ENCODE measurements at regions not wholly inside any gene's neighbourhood (a gene's known extent, or its start where the extent isn't known, plus 50 kb on each side); places are given as distances from the start of the nearest gene placed in this dataset.

DNA sequence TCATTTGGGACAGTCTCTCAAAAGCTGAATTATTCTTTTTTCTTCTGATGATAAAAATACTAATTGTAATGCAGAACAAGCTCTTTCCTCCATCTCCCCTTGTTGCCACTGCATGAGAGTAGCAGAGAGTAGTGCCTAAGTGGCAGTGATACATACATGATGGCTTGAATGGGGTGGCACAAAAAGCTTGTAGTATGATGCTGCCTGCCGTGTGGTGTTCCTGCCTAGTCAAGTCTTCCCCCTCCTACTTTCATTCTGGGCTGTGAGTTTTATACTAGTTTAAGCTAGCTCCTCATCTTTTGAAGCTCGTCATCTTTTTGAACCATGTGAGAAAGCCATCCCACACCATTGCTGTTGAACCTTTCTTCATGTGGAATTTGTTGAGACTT lies 230.5 kb downstream of the NFKBIZ start:
- H3K27me3 ChIP-seq (ENCODE audit: insufficient read depth, poor library complexity, severe bottlenecking) = no peaks in the 10 kb centered on the region
- no peak for DNase-seq (ENCODE audit: low read depth in 1 of 2, low spot score in 1 of 2)
- H3K27ac ChIP-seq (replicated peaks) = no peak overlapping the region
- TF ChIP-seq, protein P1, sequence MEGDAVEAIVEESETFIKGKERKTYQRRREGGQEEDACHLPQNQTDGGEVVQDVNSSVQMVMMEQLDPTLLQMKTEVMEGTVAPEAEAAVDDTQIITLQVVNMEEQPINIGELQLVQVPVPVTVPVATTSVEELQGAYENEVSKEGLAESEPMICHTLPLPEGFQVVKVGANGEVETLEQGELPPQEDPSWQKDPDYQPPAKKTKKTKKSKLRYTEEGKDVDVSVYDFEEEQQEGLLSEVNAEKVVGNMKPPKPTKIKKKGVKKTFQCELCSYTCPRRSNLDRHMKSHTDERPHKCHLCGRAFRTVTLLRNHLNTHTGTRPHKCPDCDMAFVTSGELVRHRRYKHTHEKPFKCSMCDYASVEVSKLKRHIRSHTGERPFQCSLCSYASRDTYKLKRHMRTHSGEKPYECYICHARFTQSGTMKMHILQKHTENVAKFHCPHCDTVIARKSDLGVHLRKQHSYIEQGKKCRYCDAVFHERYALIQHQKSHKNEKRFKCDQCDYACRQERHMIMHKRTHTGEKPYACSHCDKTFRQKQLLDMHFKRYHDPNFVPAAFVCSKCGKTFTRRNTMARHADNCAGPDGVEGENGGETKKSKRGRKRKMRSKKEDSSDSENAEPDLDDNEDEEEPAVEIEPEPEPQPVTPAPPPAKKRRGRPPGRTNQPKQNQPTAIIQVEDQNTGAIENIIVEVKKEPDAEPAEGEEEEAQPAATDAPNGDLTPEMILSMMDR (IDR thresholded peaks at IDR 0.05; ENCODE audit: insufficient read depth, low read length) = no peak
- TF ChIP-seq GABPA (IDR thresholded peaks at IDR 0.05; ENCODE audit: low read depth) = no peak
- TF ChIP-seq POLR2AphosphoS5 (IDR thresholded peaks at IDR 0.05; ENCODE audit: low read depth) = no peak
- TF ChIP-seq, protein P2, sequence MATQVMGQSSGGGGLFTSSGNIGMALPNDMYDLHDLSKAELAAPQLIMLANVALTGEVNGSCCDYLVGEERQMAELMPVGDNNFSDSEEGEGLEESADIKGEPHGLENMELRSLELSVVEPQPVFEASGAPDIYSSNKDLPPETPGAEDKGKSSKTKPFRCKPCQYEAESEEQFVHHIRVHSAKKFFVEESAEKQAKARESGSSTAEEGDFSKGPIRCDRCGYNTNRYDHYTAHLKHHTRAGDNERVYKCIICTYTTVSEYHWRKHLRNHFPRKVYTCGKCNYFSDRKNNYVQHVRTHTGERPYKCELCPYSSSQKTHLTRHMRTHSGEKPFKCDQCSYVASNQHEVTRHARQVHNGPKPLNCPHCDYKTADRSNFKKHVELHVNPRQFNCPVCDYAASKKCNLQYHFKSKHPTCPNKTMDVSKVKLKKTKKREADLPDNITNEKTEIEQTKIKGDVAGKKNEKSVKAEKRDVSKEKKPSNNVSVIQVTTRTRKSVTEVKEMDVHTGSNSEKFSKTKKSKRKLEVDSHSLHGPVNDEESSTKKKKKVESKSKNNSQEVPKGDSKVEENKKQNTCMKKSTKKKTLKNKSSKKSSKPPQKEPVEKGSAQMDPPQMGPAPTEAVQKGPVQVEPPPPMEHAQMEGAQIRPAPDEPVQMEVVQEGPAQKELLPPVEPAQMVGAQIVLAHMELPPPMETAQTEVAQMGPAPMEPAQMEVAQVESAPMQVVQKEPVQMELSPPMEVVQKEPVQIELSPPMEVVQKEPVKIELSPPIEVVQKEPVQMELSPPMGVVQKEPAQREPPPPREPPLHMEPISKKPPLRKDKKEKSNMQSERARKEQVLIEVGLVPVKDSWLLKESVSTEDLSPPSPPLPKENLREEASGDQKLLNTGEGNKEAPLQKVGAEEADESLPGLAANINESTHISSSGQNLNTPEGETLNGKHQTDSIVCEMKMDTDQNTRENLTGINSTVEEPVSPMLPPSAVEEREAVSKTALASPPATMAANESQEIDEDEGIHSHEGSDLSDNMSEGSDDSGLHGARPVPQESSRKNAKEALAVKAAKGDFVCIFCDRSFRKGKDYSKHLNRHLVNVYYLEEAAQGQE (IDR thresholded peaks at IDR 0.05; ENCODE audit: insufficient replicate concordance, low read depth) = no peak
- TF ChIP-seq SPI1 (IDR thresholded peaks at IDR 0.05; ENCODE audit: borderline replicate concordance, low read depth) = no peak
- H3K4me3 ChIP-seq (replicated peaks; ENCODE audit: insufficient read depth, low read length) = no peak overlapping the region

DNA sequence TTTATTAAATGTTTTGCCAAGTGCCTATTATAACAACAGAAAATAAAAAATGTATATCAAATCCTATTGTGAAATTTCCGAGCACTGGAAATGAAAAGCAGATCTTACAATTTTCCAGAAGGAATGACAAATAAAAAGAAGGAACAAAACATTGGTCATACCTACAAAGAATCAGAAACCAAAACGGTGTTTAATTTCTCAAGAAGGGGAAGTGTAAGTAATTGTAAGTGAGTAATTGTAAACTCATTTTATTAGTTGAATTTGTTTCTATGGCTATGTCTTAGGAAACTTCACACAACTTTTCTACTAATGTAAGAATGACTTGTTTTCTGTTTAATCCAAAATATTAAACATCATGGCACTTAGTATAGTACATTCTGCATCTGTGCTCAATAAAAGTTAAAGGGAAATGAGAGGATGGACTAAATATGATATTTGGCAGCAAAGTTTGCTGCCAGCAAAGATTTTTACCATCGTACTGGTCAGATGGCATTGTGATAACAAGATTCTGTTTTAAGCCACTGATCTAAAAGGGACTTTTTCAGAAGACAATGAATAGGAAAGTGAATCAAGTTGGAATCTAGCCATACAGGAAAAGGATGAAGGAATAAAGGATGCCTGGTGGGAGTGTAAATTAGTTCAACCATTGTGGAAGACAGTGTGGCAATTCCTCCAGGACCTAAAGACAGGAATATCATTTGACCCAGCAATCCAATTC lies 232.4 kb downstream of the NFKBIZ start:
- H3K4me3 ChIP-seq (replicated peaks; ENCODE audit: insufficient read depth, low read length) = no peak overlapping the region
- TF ChIP-seq, protein P2 (IDR thresholded peaks at IDR 0.05; ENCODE audit: insufficient replicate concordance, low read depth) = no peak
- TF ChIP-seq POLR2AphosphoS5 (IDR thresholded peaks at IDR 0.05; ENCODE audit: low read depth) (no peak), SPI1 (IDR thresholded peaks at IDR 0.05; ENCODE audit: borderline replicate concordance, low read depth) (no peak), GABPA (IDR thresholded peaks at IDR 0.05; ENCODE audit: low read depth) (no peak)
- TF ChIP-seq, protein P1 (IDR thresholded peaks at IDR 0.05; ENCODE audit: insufficient read depth, low read length) = no peak
- H3K27me3 ChIP-seq (ENCODE audit: insufficient read depth, poor library complexity, severe bottlenecking) = no peaks in the 10 kb centered on the region
- DNase-seq (ENCODE audit: low read depth in 1 of 2, low spot score in 1 of 2) = no peak
- H3K27ac ChIP-seq (replicated peaks) = no peak overlapping the region

DNA sequence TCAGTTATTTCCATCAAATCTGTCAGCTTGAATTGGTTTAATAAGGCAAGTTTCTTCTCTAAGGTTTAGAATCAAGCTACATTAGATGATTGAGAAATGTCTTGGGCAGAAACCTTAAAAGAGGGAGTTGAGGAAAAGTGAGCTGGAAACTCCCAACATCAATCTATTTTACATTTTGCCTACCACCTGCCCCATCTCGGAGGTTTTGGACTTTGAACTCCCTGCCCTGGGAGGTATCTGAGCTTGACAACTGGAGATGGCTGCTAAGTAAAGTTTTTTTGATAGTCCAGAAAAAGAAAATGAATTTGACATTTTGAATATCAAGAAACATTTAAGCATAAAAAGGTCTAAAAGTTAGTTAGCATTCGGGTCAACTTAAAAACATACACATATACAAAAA lies 234.2 kb downstream of the NFKBIZ start:
- no peak for DNase-seq (ENCODE audit: low read depth in 1 of 2, low spot score in 1 of 2)
- H3K27me3 ChIP-seq (ENCODE audit: insufficient read depth, poor library complexity, severe bottlenecking) = no peaks in the 10 kb centered on the region
- no peak overlapping the region for H3K4me3 ChIP-seq (replicated peaks; ENCODE audit: insufficient read depth, low read length)
- TF ChIP-seq POLR2AphosphoS5 (IDR thresholded peaks at IDR 0.05; ENCODE audit: low read depth) = no peak
- TF ChIP-seq SPI1 (IDR thresholded peaks at IDR 0.05; ENCODE audit: borderline replicate concordance, low read depth) = no peak
- TF ChIP-seq, protein P1 (IDR thresholded peaks at IDR 0.05; ENCODE audit: insufficient read depth, low read length) = no peak
- TF ChIP-seq, protein P2 (IDR thresholded peaks at IDR 0.05; ENCODE audit: insufficient replicate concordance, low read depth) = no peak
- TF ChIP-seq GABPA (IDR thresholded peaks at IDR 0.05; ENCODE audit: low read depth) = no peak
- H3K27ac ChIP-seq (replicated peaks) = no peak overlapping the region

Data from HL-60 (cell line).